ENCODE measurements at regions not wholly inside any gene's neighbourhood (a gene's known extent, or its start where the extent isn't known, plus 50 kb on each side); places are given as distances from the start of the nearest gene placed in this dataset.

DNA sequence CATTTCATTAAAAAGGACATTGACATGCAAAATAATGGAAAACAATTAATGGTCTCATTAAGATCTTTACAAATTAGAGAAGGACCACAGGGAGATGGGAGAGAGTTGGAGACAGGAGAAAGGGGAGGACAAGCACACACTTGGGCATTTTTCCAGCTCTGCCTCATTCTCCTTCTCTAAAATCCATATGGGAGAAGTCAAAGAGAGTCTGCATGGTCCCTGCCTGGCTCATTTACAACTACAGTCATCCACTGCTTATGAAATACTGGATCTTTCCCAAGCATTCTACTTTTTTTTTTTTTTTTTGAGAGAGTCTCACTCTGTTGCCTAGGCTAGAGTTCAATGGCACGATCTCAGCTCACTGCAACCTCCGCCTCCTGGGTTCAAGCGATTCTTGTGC lies 518.9 kb upstream of the CELF2 start:
- no peaks in the 10 kb centered on the region for H3K9me3 ChIP-seq (ENCODE audit: control insufficient read depth in 1 of 2, insufficient read depth in 1 of 2, low read length in 2 of 2)
- ATAC-seq (ENCODE audit: poor library complexity) (no peak), DNase-seq (no peak)
- H3K4me1 ChIP-seq (ENCODE audit: insufficient read depth, low read length): no peaks in the 10 kb centered on the region
- H3K4me3 ChIP-seq (ENCODE audit: low read length): no peak overlapping the region
- H3K9me3 Mint-ChIP-seq: peaks cover 4% of the 10 kb centered on the region
- H3K27ac ChIP-seq (ENCODE audit: low read depth in 1 of 2, low read length in 2 of 2): no peak overlapping the region
- POLR2A ChIA-PET: no interaction called here
- H3K36me3 Mint-ChIP-seq (ENCODE audit: low read depth): no peaks in the 10 kb centered on the region
- no peaks in the 10 kb centered on the region for H3K36me3 ChIP-seq (ENCODE audit: insufficient read depth, low read length)
- H3K27me3 Mint-ChIP-seq: peaks cover 21% of the 10 kb centered on the region
- no peak overlapping the region for H3K27ac Mint-ChIP-seq
- H3K4me3 Mint-ChIP-seq: no peak overlapping the region
- no peaks in the 10 kb centered on the region for H3K4me1 Mint-ChIP-seq (ENCODE audit: low read depth)
- no peak for TF ChIP-seq CTCF (IDR thresholded peaks at IDR 0.05)
- H3K27me3 ChIP-seq (ENCODE audit: control insufficient read depth in 1 of 2, insufficient read depth in 2 of 2, low read length in 2 of 2): no peaks in the 10 kb centered on the region
- CTCF ChIA-PET: no interaction called here
- intact Hi-C loops (cut with DNase I, micrococcal nuclease): no loop called here

GRCh38 chr10:10499839-10500238 lies 517.8 kb upstream of the CELF2 start:
- H3K36me3 Mint-ChIP-seq (ENCODE audit: low read depth): no peaks in the 10 kb centered on the region
- H3K9me3 Mint-ChIP-seq: peaks cover 4% of the 10 kb centered on the region
- DNase-seq: peak in 1 of 14 experiments; percentile 10
- H3K27me3 ChIP-seq (ENCODE audit: control insufficient read depth in 1 of 2, insufficient read depth in 2 of 2, low read length in 2 of 2): no peaks in the 10 kb centered on the region
- H3K27me3 Mint-ChIP-seq: peaks cover 14% of the 10 kb centered on the region
- H3K27ac Mint-ChIP-seq: no peak overlapping the region
- no peak for ATAC-seq (ENCODE audit: poor library complexity)
- H3K27ac ChIP-seq (ENCODE audit: low read depth in 1 of 2, low read length in 2 of 2): no peak overlapping the region
- intact Hi-C loops (cut with DNase I, micrococcal nuclease): no loop called here
- H3K4me3 ChIP-seq (ENCODE audit: low read length): no peak overlapping the region
- H3K4me3 Mint-ChIP-seq: no peak overlapping the region
- H3K36me3 ChIP-seq (ENCODE audit: insufficient read depth, low read length): no peaks in the 10 kb centered on the region
- TF ChIP-seq CTCF (IDR thresholded peaks at IDR 0.05): no peak
- no peaks in the 10 kb centered on the region for H3K9me3 ChIP-seq (ENCODE audit: control insufficient read depth in 1 of 2, insufficient read depth in 1 of 2, low read length in 2 of 2)
- CTCF ChIA-PET: no interaction called here
- POLR2A ChIA-PET: no interaction called here
- no peaks in the 10 kb centered on the region for H3K4me1 Mint-ChIP-seq (ENCODE audit: low read depth)
- H3K4me1 ChIP-seq (ENCODE audit: insufficient read depth, low read length): no peaks in the 10 kb centered on the region

DNA sequence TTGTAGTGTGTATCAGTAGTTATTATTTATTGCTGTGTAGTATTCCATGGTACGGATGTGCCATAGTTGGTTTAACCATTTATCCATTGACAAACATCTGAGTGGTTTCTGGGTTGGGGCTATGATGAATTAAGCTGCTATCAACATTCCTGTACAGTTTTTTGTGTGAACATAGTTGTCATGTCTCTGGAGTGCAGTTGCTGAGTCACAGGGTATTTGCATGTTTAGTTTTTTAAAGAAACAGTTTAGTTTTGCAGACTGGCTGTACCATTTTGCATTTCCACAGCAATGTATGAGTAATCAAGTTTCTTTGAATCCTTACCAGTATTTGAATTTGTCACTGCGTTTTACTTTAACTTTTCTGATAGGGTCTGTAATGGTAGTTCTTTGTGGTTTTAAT lies 516.7 kb upstream of the CELF2 start:
- Histone ChIP-seq H3K27ac (ENCODE audit: low read depth in 1 of 2, low read length in 2 of 2) (no peak overlapping the region), H3K27me3 (ENCODE audit: control insufficient read depth in 1 of 2, insufficient read depth in 2 of 2, low read length in 2 of 2) (no peaks in the 10 kb centered on the region), H3K36me3 (ENCODE audit: insufficient read depth, low read length) (no peaks in the 10 kb centered on the region), H3K9me3 (ENCODE audit: control insufficient read depth in 1 of 2, insufficient read depth in 1 of 2, low read length in 2 of 2) (no peaks in the 10 kb centered on the region), H3K4me1 (ENCODE audit: insufficient read depth, low read length) (no peaks in the 10 kb centered on the region), H3K4me3 (ENCODE audit: low read length) (no peak overlapping the region)
- ChIA-PET POLR2A (no interaction called here), CTCF (no interaction called here)
- Mint-ChIP-seq H3K4me3 (no peak overlapping the region), H3K36me3 (ENCODE audit: low read depth) (no peaks in the 10 kb centered on the region), H3K27me3 (peaks cover 15% of the 10 kb centered on the region), H3K9me3 (peaks cover 4% of the 10 kb centered on the region), H3K27ac (no peak overlapping the region), H3K4me1 (ENCODE audit: low read depth) (no peaks in the 10 kb centered on the region)
- DNase-seq (no peak), ATAC-seq (ENCODE audit: poor library complexity) (no peak)
- intact Hi-C loops (cut with DNase I, micrococcal nuclease): no loop called here
- no peak for TF ChIP-seq CTCF (IDR thresholded peaks at IDR 0.05)

Data from CD4-positive, alpha-beta T cell (primary cell).